ENCODE measurements at regions not wholly inside any gene's neighbourhood (a gene's known extent, or its start where the extent isn't known, plus 50 kb on each side); places are given as distances from the start of the nearest gene placed in this dataset.

DNA sequence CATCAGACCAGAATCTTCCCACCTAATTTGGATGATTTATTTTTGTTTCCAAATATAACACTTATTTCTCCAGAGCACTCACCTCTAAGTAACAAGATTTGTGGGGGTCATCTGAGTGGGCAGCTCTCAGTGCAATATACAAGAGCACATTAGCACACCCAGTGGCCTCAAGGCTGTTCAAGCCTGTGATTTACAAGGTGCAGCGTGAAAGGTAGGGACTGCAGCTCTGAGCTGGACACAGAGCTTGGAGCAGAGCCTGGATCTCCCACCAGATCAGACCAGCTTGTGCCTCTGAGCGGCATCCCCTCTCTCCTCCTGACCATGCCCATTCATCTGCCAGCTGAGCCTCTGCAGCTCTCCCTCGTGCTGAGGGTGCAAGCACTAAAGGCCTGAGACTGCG is 323.3 kb upstream of the ZC3H12C start:
- H4K20me1 ChIP-seq (ENCODE audit: insufficient read depth), result no peaks in the 10 kb centered on the region
- ChIA-PET CTCF (no interaction called here), POLR2A (ENCODE audit: unreplicated experiment) (no interaction called here)
- no peaks in the 10 kb centered on the region for H3K36me3 ChIP-seq (ENCODE audit: low read depth)
- H3K4me2 ChIP-seq, result no peak overlapping the region
- no peaks in the 10 kb centered on the region for H3K4me1 ChIP-seq (replicated peaks; ENCODE audit: insufficient read depth)
- H3K9me2 ChIP-seq (ENCODE audit: insufficient read depth), result no peaks in the 10 kb centered on the region
- no TSS peak for BruUV-seq (replicated peaks)
- no peaks in the 10 kb centered on the region for H3K79me2 ChIP-seq (ENCODE audit: low read depth)
- no peak overlapping the region for H2AFZ ChIP-seq
- DNase-seq, result no peak
- H3K27me3 ChIP-seq (ENCODE audit: insufficient read depth, low read depth), result no peaks in the 10 kb centered on the region
- no peak overlapping the region for H3K27ac ChIP-seq
- H3F3A ChIP-seq (ENCODE audit: insufficient read depth, low read depth), result no peaks in the 10 kb centered on the region
- H3K9me3 ChIP-seq (ENCODE audit: insufficient read depth, low read depth), result no peaks in the 10 kb centered on the region
- TF ChIP-seq, protein P1, sequence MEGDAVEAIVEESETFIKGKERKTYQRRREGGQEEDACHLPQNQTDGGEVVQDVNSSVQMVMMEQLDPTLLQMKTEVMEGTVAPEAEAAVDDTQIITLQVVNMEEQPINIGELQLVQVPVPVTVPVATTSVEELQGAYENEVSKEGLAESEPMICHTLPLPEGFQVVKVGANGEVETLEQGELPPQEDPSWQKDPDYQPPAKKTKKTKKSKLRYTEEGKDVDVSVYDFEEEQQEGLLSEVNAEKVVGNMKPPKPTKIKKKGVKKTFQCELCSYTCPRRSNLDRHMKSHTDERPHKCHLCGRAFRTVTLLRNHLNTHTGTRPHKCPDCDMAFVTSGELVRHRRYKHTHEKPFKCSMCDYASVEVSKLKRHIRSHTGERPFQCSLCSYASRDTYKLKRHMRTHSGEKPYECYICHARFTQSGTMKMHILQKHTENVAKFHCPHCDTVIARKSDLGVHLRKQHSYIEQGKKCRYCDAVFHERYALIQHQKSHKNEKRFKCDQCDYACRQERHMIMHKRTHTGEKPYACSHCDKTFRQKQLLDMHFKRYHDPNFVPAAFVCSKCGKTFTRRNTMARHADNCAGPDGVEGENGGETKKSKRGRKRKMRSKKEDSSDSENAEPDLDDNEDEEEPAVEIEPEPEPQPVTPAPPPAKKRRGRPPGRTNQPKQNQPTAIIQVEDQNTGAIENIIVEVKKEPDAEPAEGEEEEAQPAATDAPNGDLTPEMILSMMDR (conservative IDR thresholded peaks at IDR 0.05), result no peak
- TF ChIP-seq EZH2 (IDR thresholded peaks at IDR 0.05; ENCODE audit: low read depth), result no peak
- intact Hi-C loops (cut with micrococcal nuclease; ENCODE audit: unreplicated experiment), result no loop called here
- H3K4me3 ChIP-seq, result no peak overlapping the region

DNA sequence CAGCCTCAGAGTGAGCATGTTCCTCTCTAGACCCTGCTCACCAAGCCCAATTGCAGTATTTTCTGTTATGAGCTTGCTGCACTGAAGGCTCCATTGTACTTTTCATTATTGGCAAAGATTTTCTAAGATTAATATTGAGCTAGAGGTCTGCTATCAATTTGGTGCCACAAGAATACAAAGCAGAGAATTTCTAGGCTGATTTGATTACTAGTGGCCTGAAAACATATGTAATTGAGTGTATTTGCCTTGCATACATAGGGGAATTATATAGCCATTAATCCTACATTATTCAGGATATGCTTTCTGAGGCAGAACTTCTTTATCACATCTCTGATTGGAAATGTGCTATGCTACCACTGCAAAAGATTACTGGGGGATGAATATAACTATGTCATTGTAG is 322.9 kb upstream of the ZC3H12C start:
- no peak for DNase-seq
- POLR2A ChIA-PET (ENCODE audit: unreplicated experiment), result no interaction called here
- Histone ChIP-seq H3K27ac (no peak overlapping the region), H3K4me1 (replicated peaks; ENCODE audit: insufficient read depth) (no peaks in the 10 kb centered on the region), H3K36me3 (ENCODE audit: low read depth) (no peaks in the 10 kb centered on the region), H2AFZ (no peak overlapping the region), H3K4me2 (no peak overlapping the region), H4K20me1 (ENCODE audit: insufficient read depth) (no peaks in the 10 kb centered on the region), H3K9me2 (ENCODE audit: insufficient read depth) (no peaks in the 10 kb centered on the region), H3F3A (ENCODE audit: insufficient read depth, low read depth) (no peaks in the 10 kb centered on the region), H3K27me3 (ENCODE audit: insufficient read depth, low read depth) (no peaks in the 10 kb centered on the region), H3K4me3 (no peak overlapping the region), H3K9me3 (ENCODE audit: insufficient read depth, low read depth) (no peaks in the 10 kb centered on the region), H3K79me2 (ENCODE audit: low read depth) (no peaks in the 10 kb centered on the region)
- intact Hi-C loops (cut with micrococcal nuclease; ENCODE audit: unreplicated experiment), result no loop called here
- TF ChIP-seq EZH2 (IDR thresholded peaks at IDR 0.05; ENCODE audit: low read depth), result no peak
- TF ChIP-seq, protein P1 (conservative IDR thresholded peaks at IDR 0.05), result no peak
- no TSS peak for BruUV-seq (replicated peaks)
- CTCF ChIA-PET, result no interaction called here

DNA sequence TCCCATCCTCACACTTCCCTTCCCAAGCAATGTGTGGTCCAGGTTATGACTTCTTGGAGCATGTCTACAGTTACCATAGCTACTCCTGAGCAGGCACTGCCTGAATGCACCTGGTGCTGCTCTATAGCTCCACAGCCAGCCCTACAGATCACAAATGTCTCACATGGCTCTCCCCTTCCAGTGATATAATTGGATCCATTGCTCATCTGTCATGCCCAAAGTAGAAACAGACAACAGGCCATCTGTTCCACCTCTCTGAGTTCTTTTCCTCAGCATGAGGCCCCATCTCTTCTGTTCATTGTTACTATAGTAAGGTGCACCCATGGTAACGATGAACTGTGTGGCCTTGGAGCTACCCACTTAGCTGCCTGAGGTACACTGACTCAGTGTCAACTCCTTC is 320.3 kb upstream of the ZC3H12C start:
- H3K9me2 ChIP-seq (ENCODE audit: insufficient read depth), result no peaks in the 10 kb centered on the region
- no peaks in the 10 kb centered on the region for H4K20me1 ChIP-seq (ENCODE audit: insufficient read depth)
- no peak overlapping the region for H3K4me3 ChIP-seq
- H3K4me2 ChIP-seq, result no peak overlapping the region
- intact Hi-C loops (cut with micrococcal nuclease; ENCODE audit: unreplicated experiment), result no loop called here
- DNase-seq, result no peak
- H3K9me3 ChIP-seq (ENCODE audit: insufficient read depth, low read depth), result no peaks in the 10 kb centered on the region
- no peaks in the 10 kb centered on the region for H3F3A ChIP-seq (ENCODE audit: insufficient read depth, low read depth)
- H2AFZ ChIP-seq, result no peak overlapping the region
- POLR2A ChIA-PET (ENCODE audit: unreplicated experiment), result no interaction called here
- CTCF ChIA-PET, result no interaction called here
- BruUV-seq (replicated peaks), result no TSS peak
- no peaks in the 10 kb centered on the region for H3K36me3 ChIP-seq (ENCODE audit: low read depth)
- no peaks in the 10 kb centered on the region for H3K27me3 ChIP-seq (ENCODE audit: insufficient read depth, low read depth)
- TF ChIP-seq, protein P1 (conservative IDR thresholded peaks at IDR 0.05), result no peak
- no peak for TF ChIP-seq EZH2 (IDR thresholded peaks at IDR 0.05; ENCODE audit: low read depth)
- H3K27ac ChIP-seq, result no peak overlapping the region
- no peaks in the 10 kb centered on the region for H3K4me1 ChIP-seq (replicated peaks; ENCODE audit: insufficient read depth)
- H3K79me2 ChIP-seq (ENCODE audit: low read depth), result no peaks in the 10 kb centered on the region

Data from PC-9 (cell line).